HCT116 (cell line): ENCODE measurements at regions not wholly inside any gene's neighbourhood (a gene's known extent, or its start where the extent isn't known, plus 50 kb on each side); places are given as distances from the start of the nearest gene placed in this dataset.
"Not testable (repeated sequence)": the region's sequence is repeated elsewhere in the genome, so short reads cannot be mapped to it uniquely, and the experiment has no call there.

Source experiments
- ATAC-seq: fragments of 200-7000 bp; cut with Tn5 transposase; 2 replicates; pipeline ENCODE4 v1.9.1; 2020; ENCODE audit warnings: mild to moderate bottlenecking, moderate library complexity
- BruUV-seq: library from RNA; stranded (reverse); fragments of 400-500 nt; replicated peaks from 2 replicates; lab custom pipeline; 2021; lab: Mats Ljungman, UMichigan
- CTCF ChIA-PET: fragments of 300-600 bp; sonication (Branson Sonifier 250); formaldehyde crosslinking; loops from one replicate; lab custom pipeline; 2021; ENCODE audit warnings: antibody characterized with exemption; lab: Charles Lee
- POLR2A ChIA-PET: fragments of 300-600, 350-600 bp; sonication (Branson Sonifier 250); formaldehyde crosslinking; loops from one replicate; lab custom pipeline; 2021; ENCODE audit warnings: antibody characterized with exemption; lab: Charles Lee
- RAD21 ChIA-PET, 2 experiments: fragments of 300-600 bp; sonication (Branson Sonifier 250); formaldehyde crosslinking; loops; one replicate each; lab custom pipeline; 2023; ENCODE audit warnings: low total read pairs in 2 of 2; ENCODE audit not compliant: uncharacterized antibody in 2 of 2, unreplicated experiment in 2 of 2, low non-redundant PET in 1 of 2; lab: Charles Lee
- DNase-seq: peaks from one replicate; pipeline ENCODE4 v3.0.0-alpha.2; 2010; ENCODE audit warnings: low read depth, low spot score
- H2AFZ ChIP-seq: fragments of 200-600 bp; shearing (Covaris generic), sonication (generic); 2 replicates; pipeline ENCODE4 v1.6.1; 2017; ENCODE audit warnings: low read depth, mixed run types, mixed read lengths, antibody characterized with exemption, low read length; ENCODE audit not compliant: poor library complexity, severe bottlenecking
- H3K27ac ChIP-seq: 2 replicates; pipeline ENCODE4 v1.5.1; 2012; ENCODE audit warnings: low read depth, low read length
- H3K27me3 ChIP-seq: fragments of 200-600 bp; sonication (generic); 2 replicates; pipeline ENCODE4 v1.6.1; 2016; ENCODE audit warnings: mixed run types, low read length, mixed read lengths; ENCODE audit not compliant: insufficient read depth
- H3K36me3 ChIP-seq, 2 experiments: fragments of 200-500 bp in 1 of 2; fragments of 200-600 bp in 1 of 2; sonication (Bioruptor generic) in 1 of 2; sonication (generic) in 1 of 2; 2 replicates each; pipeline versions ENCODE4 v1.5.1 to v1.6.1; 2014 to 2016; ENCODE audit warnings: low read length in 2 of 2, inconsistent platforms in 1 of 2, mixed read lengths in 1 of 2, mixed run types in 1 of 2; ENCODE audit not compliant: insufficient read depth in 2 of 2, control insufficient read depth in 1 of 2
- H3K4me1 ChIP-seq, 2 experiments: fragments of 200-600 bp in 1 of 2; sonication (generic) in 1 of 2; 2 replicates each; pipeline versions ENCODE4 v1.5.1 to v1.6.1; 2012 to 2017; ENCODE audit warnings: low read length in 2 of 2, inconsistent platforms in 1 of 2, mild to moderate bottlenecking in 1 of 2, mixed read lengths in 1 of 2, mixed run types in 1 of 2, moderate library complexity in 1 of 2; ENCODE audit not compliant: insufficient read depth in 2 of 2, control insufficient read depth in 1 of 2
- H3K4me2 ChIP-seq: fragments of 200-600 bp; sonication (generic); 2 replicates; pipeline ENCODE4 v1.6.1; 2017; ENCODE audit warnings: mixed run types, low read length, mixed read lengths
- H3K4me3 ChIP-seq, 2 experiments: fragments of 200-600 bp in 1 of 2; sonication (generic) in 1 of 2; replicated peaks in 1 of 2; 2 replicates each; pipeline ENCODE4 v1.5.1; 2011 to 2016; ENCODE audit warnings: low read length in 2 of 2, control low read depth in 1 of 2, low read depth in 1 of 2, mild to moderate bottlenecking in 1 of 2, mixed read lengths in 1 of 2, mixed run types in 1 of 2
- H3K79me2 ChIP-seq: fragments of 200-600 bp; sonication (generic); 2 replicates; pipeline ENCODE4 v1.6.1; 2017; ENCODE audit warnings: mild to moderate bottlenecking, mixed run types, low read length, moderate library complexity, mixed read lengths; ENCODE audit not compliant: insufficient read depth
- H3K9ac ChIP-seq: fragments of 200-600 bp; sonication (generic); 2 replicates; pipeline ENCODE4 v1.6.1; 2016; ENCODE audit warnings: low read length, mixed read lengths
- H3K9me2 ChIP-seq: fragments of 200-600 bp; sonication (generic), shearing (Covaris generic); 2 replicates; pipeline ENCODE4 v1.6.1; 2017; ENCODE audit warnings: mixed run types, mild to moderate bottlenecking, moderate library complexity; ENCODE audit not compliant: insufficient read depth
- H3K9me3 ChIP-seq, 2 experiments: fragments of 200-500 bp in 1 of 2; fragments of 200-600 bp in 1 of 2; sonication (Bioruptor generic) in 1 of 2; sonication (generic) in 1 of 2; 2 replicates each; pipeline ENCODE4 v1.6.1; 2014 to 2017; ENCODE audit warnings: low read length in 2 of 2, mixed read lengths in 2 of 2, inconsistent platforms in 1 of 2, low read depth in 1 of 2, mild to moderate bottlenecking in 1 of 2, mixed run types in 1 of 2, moderate library complexity in 1 of 2; ENCODE audit not compliant: control insufficient read depth in 1 of 2, insufficient read depth in 1 of 2
- H4K20me1 ChIP-seq: fragments of 200-600 bp; sonication (generic), shearing (Covaris generic); 2 replicates; pipeline ENCODE4 v1.6.1; 2017; ENCODE audit warnings: mixed run types, mild to moderate bottlenecking, moderate library complexity; ENCODE audit not compliant: insufficient read depth
- intact Hi-C: fragments of 100-400 bp; cut with micrococcal nuclease; formaldehyde crosslinking; loops from 2 replicates; pipeline ENCODE4 v1.10.0; 2022

- intact Hi-C loops, H3K27me3 ChIP-seq, DNase-seq, H3K9me3 ChIP-seq, H4K20me1 ChIP-seq, BruUV-seq, POLR2A ChIA-PET, H3K4me1 ChIP-seq, H3K4me3 ChIP-seq, H3K4me2 ChIP-seq, H3K79me2 ChIP-seq, H3K36me3 ChIP-seq, ATAC-seq, RAD21 ChIA-PET, H2AFZ ChIP-seq, CTCF ChIA-PET, H3K9ac ChIP-seq, H3K27ac ChIP-seq, H3K9me2 ChIP-seq: not testable (repeated sequence)
Observed at GRCh38 chr7:51388241-51388640, 71.6 kb upstream of the COBL start.

GRCh38 chr7:51386806-51387568 lies 70.4 kb upstream of the COBL start:
- POLR2A ChIA-PET, DNase-seq, H3K27ac ChIP-seq, RAD21 ChIA-PET, H3K27me3 ChIP-seq, BruUV-seq, H3K9me2 ChIP-seq, H3K79me2 ChIP-seq, H3K9ac ChIP-seq, H3K9me3 ChIP-seq, ATAC-seq, H3K36me3 ChIP-seq, intact Hi-C loops, H4K20me1 ChIP-seq, H2AFZ ChIP-seq, H3K4me3 ChIP-seq, H3K4me2 ChIP-seq, H3K4me1 ChIP-seq, CTCF ChIA-PET: not testable (repeated sequence)

- DNase-seq, H3K4me2 ChIP-seq, RAD21 ChIA-PET, CTCF ChIA-PET, H3K27me3 ChIP-seq, H3K4me3 ChIP-seq, H2AFZ ChIP-seq, H3K9me3 ChIP-seq, H3K27ac ChIP-seq, H4K20me1 ChIP-seq, POLR2A ChIA-PET, H3K9ac ChIP-seq, BruUV-seq, H3K4me1 ChIP-seq, ATAC-seq, H3K79me2 ChIP-seq, H3K36me3 ChIP-seq, intact Hi-C loops, H3K9me2 ChIP-seq: not testable (repeated sequence)
Observed at GRCh38 chr7:51386184-51386583, 69.6 kb upstream of the COBL start.

- H3K36me3 ChIP-seq, RAD21 ChIA-PET, H2AFZ ChIP-seq, H3K79me2 ChIP-seq, DNase-seq, H3K27me3 ChIP-seq, H3K27ac ChIP-seq, H3K4me2 ChIP-seq, CTCF ChIA-PET, H3K9ac ChIP-seq, H3K9me2 ChIP-seq, BruUV-seq, H3K9me3 ChIP-seq, H3K4me3 ChIP-seq, ATAC-seq, POLR2A ChIA-PET, intact Hi-C loops, H4K20me1 ChIP-seq: not testable (repeated sequence)
- peaks cover 6 to 13% of the 10 kb centered on the region in 2 experiments for H3K4me1 ChIP-seq
Observed at GRCh38 chr7:51382243-51382642, 65.6 kb upstream of the COBL start.
